NCI-H345 (cell line): ENCODE measurements at regions not wholly inside any gene's neighbourhood (a gene's known extent, or its start where the extent isn't known, plus 50 kb on each side); places are given as distances from the start of the nearest gene placed in this dataset.
"Not testable (repeated sequence)": the region's sequence is repeated elsewhere in the genome, so short reads cannot be mapped to it uniquely, and the experiment has no call there.

Source experiments
- DNase-seq: peaks from one replicate; lab custom pipeline; 2025; lab: John Stamatoyannopoulos, UW

- DNase-seq = no peak
Measured at GRCh38 chr5:60066502-60066901, 173.0 kb upstream of the PDE4D start.

GRCh38 chr5:60060389-60060788 lies 166.9 kb upstream of the PDE4D start:
- DNase-seq = no peak

- DNase-seq = no peak
Measured at GRCh38 chr5:60056191-60056590, 162.7 kb upstream of the PDE4D start.

- DNase-seq = no peak
Measured at GRCh38 chr5:60055168-60055567, 161.6 kb upstream of the PDE4D start.

GRCh38 chr5:60041996-60042664 lies 148.6 kb upstream of the PDE4D start:
- DNase-seq = peak; percentile 45

- DNase-seq = not testable (repeated sequence)
Measured at GRCh38 chr5:60041508-60041907, 148.0 kb upstream of the PDE4D start.

- peak; percentile 70 for DNase-seq
Measured at GRCh38 chr5:60036192-60036938, 142.8 kb upstream of the PDE4D start.

GRCh38 chr5:60026161-60026560 lies 132.6 kb upstream of the PDE4D start:
- no peak for DNase-seq

GRCh38 chr5:60024104-60024503 lies 130.6 kb upstream of the PDE4D start:
- no peak for DNase-seq

- no peak for DNase-seq
Measured at GRCh38 chr5:60023255-60023654, 129.7 kb upstream of the PDE4D start.

GRCh38 chr5:60020457-60020856 lies 126.9 kb upstream of the PDE4D start:
- DNase-seq = no peak

GRCh38 chr5:60018960-60019359 lies 125.4 kb upstream of the PDE4D start:
- not testable (repeated sequence) for DNase-seq

- no peak for DNase-seq
Measured at GRCh38 chr5:60018091-60018490, 124.6 kb upstream of the PDE4D start.

GRCh38 chr5:60014331-60014730 lies 120.8 kb upstream of the PDE4D start:
- DNase-seq = no peak

- no peak for DNase-seq
Measured at GRCh38 chr5:60010853-60011252, 117.3 kb upstream of the PDE4D start.

- no peak for DNase-seq
Measured at GRCh38 chr5:60010328-60010727, 116.8 kb upstream of the PDE4D start.

GRCh38 chr5:60007729-60008128 lies 114.2 kb upstream of the PDE4D start:
- DNase-seq = no peak

GRCh38 chr5:59999056-59999455 lies 105.5 kb upstream of the PDE4D start:
- no peak for DNase-seq

- DNase-seq = no peak
Measured at GRCh38 chr5:59992206-59992605, 98.7 kb upstream of the PDE4D start.

- DNase-seq = no peak
Measured at GRCh38 chr5:59988396-59988795, 94.9 kb upstream of the PDE4D start.

GRCh38 chr5:59976342-59976741 lies 82.8 kb upstream of the PDE4D start:
- no peak for DNase-seq

GRCh38 chr5:59972043-59972442 lies 78.5 kb upstream of the PDE4D start:
- no peak for DNase-seq

GRCh38 chr5:59959330-59959729 lies 65.8 kb upstream of the PDE4D start:
- no peak for DNase-seq
